ENCODE measurements at regions not wholly inside any gene's neighbourhood (a gene's known extent, or its start where the extent isn't known, plus 50 kb on each side); places are given as distances from the start of the nearest gene placed in this dataset.

DNA sequence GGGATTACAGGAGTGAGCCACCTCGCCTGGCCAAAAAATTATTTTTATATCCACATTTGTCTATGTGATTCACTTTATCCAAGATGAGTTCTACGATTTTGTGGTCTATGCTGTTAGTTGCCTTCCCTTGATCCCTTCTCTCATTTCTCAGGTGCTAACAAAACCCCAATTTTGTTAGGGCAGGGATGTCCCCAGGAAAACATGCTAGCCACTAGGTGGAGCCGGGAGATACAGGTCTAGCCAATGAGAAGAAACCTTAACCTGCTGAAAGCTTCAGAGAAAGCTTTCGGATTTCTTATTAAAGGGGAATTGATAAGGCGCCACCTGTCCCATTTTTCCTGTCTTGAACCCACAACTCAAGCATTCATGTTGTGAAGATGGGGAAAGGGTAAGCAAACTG, 167.4 kb upstream of the OLIG3 start:
- TF ChIP-seq, protein P1, sequence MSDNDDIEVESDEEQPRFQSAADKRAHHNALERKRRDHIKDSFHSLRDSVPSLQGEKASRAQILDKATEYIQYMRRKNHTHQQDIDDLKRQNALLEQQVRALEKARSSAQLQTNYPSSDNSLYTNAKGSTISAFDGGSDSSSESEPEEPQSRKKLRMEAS (IDR thresholded peaks at IDR 0.05): no peak
- TF ChIP-seq CTCF (IDR thresholded peaks at IDR 0.05; ENCODE audit: low read depth, low read length, missing input control) (peak; percentile 34), GABPA (IDR thresholded peaks at IDR 0.05 in 1 of 2, conservative IDR thresholded peaks at IDR 0.05 in 1 of 2) (no peak), YY1 (IDR thresholded peaks at IDR 0.05) (no peak), ATF3 (IDR thresholded peaks at IDR 0.05) (no peak), RAD21 (IDR thresholded peaks at IDR 0.05) (peak; percentile 54 to 55)
- TF ChIP-seq, protein P2, sequence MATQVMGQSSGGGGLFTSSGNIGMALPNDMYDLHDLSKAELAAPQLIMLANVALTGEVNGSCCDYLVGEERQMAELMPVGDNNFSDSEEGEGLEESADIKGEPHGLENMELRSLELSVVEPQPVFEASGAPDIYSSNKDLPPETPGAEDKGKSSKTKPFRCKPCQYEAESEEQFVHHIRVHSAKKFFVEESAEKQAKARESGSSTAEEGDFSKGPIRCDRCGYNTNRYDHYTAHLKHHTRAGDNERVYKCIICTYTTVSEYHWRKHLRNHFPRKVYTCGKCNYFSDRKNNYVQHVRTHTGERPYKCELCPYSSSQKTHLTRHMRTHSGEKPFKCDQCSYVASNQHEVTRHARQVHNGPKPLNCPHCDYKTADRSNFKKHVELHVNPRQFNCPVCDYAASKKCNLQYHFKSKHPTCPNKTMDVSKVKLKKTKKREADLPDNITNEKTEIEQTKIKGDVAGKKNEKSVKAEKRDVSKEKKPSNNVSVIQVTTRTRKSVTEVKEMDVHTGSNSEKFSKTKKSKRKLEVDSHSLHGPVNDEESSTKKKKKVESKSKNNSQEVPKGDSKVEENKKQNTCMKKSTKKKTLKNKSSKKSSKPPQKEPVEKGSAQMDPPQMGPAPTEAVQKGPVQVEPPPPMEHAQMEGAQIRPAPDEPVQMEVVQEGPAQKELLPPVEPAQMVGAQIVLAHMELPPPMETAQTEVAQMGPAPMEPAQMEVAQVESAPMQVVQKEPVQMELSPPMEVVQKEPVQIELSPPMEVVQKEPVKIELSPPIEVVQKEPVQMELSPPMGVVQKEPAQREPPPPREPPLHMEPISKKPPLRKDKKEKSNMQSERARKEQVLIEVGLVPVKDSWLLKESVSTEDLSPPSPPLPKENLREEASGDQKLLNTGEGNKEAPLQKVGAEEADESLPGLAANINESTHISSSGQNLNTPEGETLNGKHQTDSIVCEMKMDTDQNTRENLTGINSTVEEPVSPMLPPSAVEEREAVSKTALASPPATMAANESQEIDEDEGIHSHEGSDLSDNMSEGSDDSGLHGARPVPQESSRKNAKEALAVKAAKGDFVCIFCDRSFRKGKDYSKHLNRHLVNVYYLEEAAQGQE (IDR thresholded peaks at IDR 0.05): no peak
